BE2C (cell line): ENCODE measurements at regions not wholly inside any gene's neighbourhood (a gene's known extent, or its start where the extent isn't known, plus 50 kb on each side); places are given as distances from the start of the nearest gene placed in this dataset.

ENCODE experiments used
- DNase-seq: peaks from one replicate; pipeline ENCODE4 v3.0.0-alpha.2; 2020
- H3K27me3 ChIP-seq: fragments of 250-450 bp; sonication (Bioruptor Pico); 2 replicates; pipeline ENCODE4 v1.5.1; 2020; ENCODE audit warnings: mild to moderate bottlenecking
- H3K36me3 ChIP-seq: fragments of 250-450 bp; sonication (Bioruptor Pico); 2 replicates; pipeline ENCODE4 v1.5.1; 2020; ENCODE audit warnings: mild to moderate bottlenecking
- H3K4me1 ChIP-seq: fragments of 250-450 bp; sonication (Bioruptor Pico); 2 replicates; pipeline ENCODE4 v1.5.1; 2020
- H3K4me3 ChIP-seq: 2 replicates; pipeline ENCODE4 v1.5.1; 2011; ENCODE audit warnings: low read depth, low read length
- H3K9me3 ChIP-seq: fragments of 250-450 bp; sonication (Bioruptor Pico); 2 replicates; pipeline ENCODE4 v1.5.1; 2020
- TF ChIP-seq, protein P1 (sequence below): IDR thresholded peaks from 2 replicates; pipeline ENCODE4 v1.5.1; 2012; ENCODE audit warnings: mild to moderate bottlenecking, low read depth, low read length

- H3K27me3 ChIP-seq, result peaks cover 15% of the 10 kb centered on the region; the same call in 1 of the 2 replicates
- no peak for DNase-seq
Measured at GRCh38 chr17:45704251-45704650, 79.9 kb upstream of the CRHR1 start.

GRCh38 chr17:45705123-45706009 is 78.8 kb upstream of the CRHR1 start:
- H3K27me3 ChIP-seq, result peaks cover 15% of the 10 kb centered on the region; the same call in 1 of the 2 replicates
- H3K4me1 ChIP-seq, result no peaks in the 10 kb centered on the region
- no peak overlapping the region for H3K4me3 ChIP-seq
- no peaks in the 10 kb centered on the region for H3K36me3 ChIP-seq
- no peak for DNase-seq
- TF ChIP-seq, protein P1, sequence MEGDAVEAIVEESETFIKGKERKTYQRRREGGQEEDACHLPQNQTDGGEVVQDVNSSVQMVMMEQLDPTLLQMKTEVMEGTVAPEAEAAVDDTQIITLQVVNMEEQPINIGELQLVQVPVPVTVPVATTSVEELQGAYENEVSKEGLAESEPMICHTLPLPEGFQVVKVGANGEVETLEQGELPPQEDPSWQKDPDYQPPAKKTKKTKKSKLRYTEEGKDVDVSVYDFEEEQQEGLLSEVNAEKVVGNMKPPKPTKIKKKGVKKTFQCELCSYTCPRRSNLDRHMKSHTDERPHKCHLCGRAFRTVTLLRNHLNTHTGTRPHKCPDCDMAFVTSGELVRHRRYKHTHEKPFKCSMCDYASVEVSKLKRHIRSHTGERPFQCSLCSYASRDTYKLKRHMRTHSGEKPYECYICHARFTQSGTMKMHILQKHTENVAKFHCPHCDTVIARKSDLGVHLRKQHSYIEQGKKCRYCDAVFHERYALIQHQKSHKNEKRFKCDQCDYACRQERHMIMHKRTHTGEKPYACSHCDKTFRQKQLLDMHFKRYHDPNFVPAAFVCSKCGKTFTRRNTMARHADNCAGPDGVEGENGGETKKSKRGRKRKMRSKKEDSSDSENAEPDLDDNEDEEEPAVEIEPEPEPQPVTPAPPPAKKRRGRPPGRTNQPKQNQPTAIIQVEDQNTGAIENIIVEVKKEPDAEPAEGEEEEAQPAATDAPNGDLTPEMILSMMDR, result no peak
- no peaks in the 10 kb centered on the region for H3K9me3 ChIP-seq

More at GRCh38 chr17:45704251-45704650, 79.9 kb upstream of the CRHR1 start:
- Histone ChIP-seq H3K36me3 (no peaks in the 10 kb centered on the region), H3K4me3 (no peak overlapping the region), H3K9me3 (no peaks in the 10 kb centered on the region), H3K4me1 (no peaks in the 10 kb centered on the region)
- TF ChIP-seq, protein P1, result no peak

- TF ChIP-seq, protein P1, result no peak
- DNase-seq, result no peak
- H3K27me3 ChIP-seq, result peaks cover 15% of the 10 kb centered on the region; the same call in 1 of the 2 replicates
- H3K4me1 ChIP-seq, result no peaks in the 10 kb centered on the region
- H3K36me3 ChIP-seq, result no peaks in the 10 kb centered on the region
- no peak overlapping the region for H3K4me3 ChIP-seq
- no peaks in the 10 kb centered on the region for H3K9me3 ChIP-seq
Measured at GRCh38 chr17:45706033-45706432, 78.1 kb upstream of the CRHR1 start.

- no peaks in the 10 kb centered on the region for H3K36me3 ChIP-seq
- no peak for DNase-seq
- TF ChIP-seq, protein P1, result no peak
- no peaks in the 10 kb centered on the region for H3K9me3 ChIP-seq
- no peaks in the 10 kb centered on the region for H3K4me1 ChIP-seq
- no peak overlapping the region for H3K4me3 ChIP-seq
- peaks cover 15% of the 10 kb centered on the region; the same call in 1 of the 2 replicates for H3K27me3 ChIP-seq
Measured at GRCh38 chr17:45708707-45709290, 75.3 kb upstream of the CRHR1 start.

DNA sequence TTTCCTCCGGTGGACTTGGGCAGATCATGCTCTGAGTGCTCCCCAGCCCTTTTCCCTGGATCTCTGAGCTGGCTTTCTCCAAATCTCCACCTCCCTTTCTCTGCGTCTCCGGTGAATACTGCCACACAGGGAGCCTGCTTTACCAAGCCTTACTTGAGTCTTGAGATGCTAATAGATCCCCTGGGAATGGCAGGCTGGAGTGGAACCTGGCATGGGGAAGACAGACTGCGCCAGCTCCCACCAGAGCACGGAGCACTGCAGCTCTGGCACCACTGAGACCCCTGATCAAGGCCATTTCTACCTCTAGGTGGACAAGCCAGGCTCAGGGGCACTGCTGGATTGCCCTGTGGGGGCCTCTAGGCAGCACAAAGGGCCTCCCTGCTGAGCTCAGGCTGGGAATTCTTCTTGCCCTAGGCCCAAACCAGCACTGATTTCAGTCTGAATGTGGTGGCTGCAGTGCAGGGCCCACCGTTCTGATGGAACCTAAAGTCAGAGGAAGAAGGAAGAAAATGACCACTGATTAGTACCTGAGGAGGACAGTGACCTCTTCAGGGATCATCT is 74.3 kb upstream of the CRHR1 start:
- no peaks in the 10 kb centered on the region for H3K36me3 ChIP-seq
- DNase-seq, result no peak
- H3K4me3 ChIP-seq, result no peak overlapping the region
- H3K9me3 ChIP-seq, result no peaks in the 10 kb centered on the region
- no peaks in the 10 kb centered on the region for H3K4me1 ChIP-seq
- peaks cover 11% of the 10 kb centered on the region; the same call in 1 of the 2 replicates for H3K27me3 ChIP-seq
- TF ChIP-seq, protein P1, result no peak
